WERI-Rb-1 (cell line): ENCODE measurements at regions not wholly inside any gene's neighbourhood (a gene's known extent, or its start where the extent isn't known, plus 50 kb on each side); places are given as distances from the start of the nearest gene placed in this dataset.
"Not testable (repeated sequence)": the region's sequence is repeated elsewhere in the genome, so short reads cannot be mapped to it uniquely, and the experiment has no call there.

ENCODE experiments used
- DNase-seq: peaks from one replicate; pipeline ENCODE4 v3.0.0-alpha.2; 2020
- H3K27ac ChIP-seq: fragments of 250-450 bp; sonication (Bioruptor Pico); 2 replicates; pipeline ENCODE4 v1.5.1; 2020; ENCODE audit warnings: mild to moderate bottlenecking, moderate library complexity
- H3K27me3 ChIP-seq: fragments of 250-450 bp; sonication (Bioruptor Pico); 2 replicates; pipeline ENCODE4 v1.5.1; 2021; ENCODE audit warnings: mild to moderate bottlenecking, low read depth, moderate library complexity; ENCODE audit not compliant: insufficient read depth, severe bottlenecking
- H3K36me3 ChIP-seq: fragments of 250-450 bp; sonication (Bioruptor Pico); 2 replicates; pipeline ENCODE4 v1.5.1; 2020; ENCODE audit warnings: mild to moderate bottlenecking, moderate library complexity
- H3K4me3 ChIP-seq: 2 replicates; pipeline ENCODE4 v1.5.1; 2011; ENCODE audit warnings: low read depth, mild to moderate bottlenecking, control low read depth, low read length
- H3K9me3 ChIP-seq: fragments of 250-450 bp; sonication (Bioruptor Pico); 2 replicates; pipeline ENCODE4 v1.5.1; 2021; ENCODE audit warnings: mild to moderate bottlenecking, moderate library complexity; ENCODE audit not compliant: severe bottlenecking
- TF ChIP-seq, protein P1 (sequence below): IDR thresholded peaks from 2 replicates; pipeline ENCODE4 v1.5.1; 2011; ENCODE audit warnings: low read depth, mild to moderate bottlenecking, control low read depth, inconsistent platforms, low read length

- Histone ChIP-seq H3K36me3 (no peaks in the 10 kb centered on the region), H3K4me3 (no peak overlapping the region), H3K27me3 (no peaks in the 10 kb centered on the region), H3K9me3 (no peaks in the 10 kb centered on the region), H3K27ac (no peak overlapping the region)
- TF ChIP-seq, protein P1, sequence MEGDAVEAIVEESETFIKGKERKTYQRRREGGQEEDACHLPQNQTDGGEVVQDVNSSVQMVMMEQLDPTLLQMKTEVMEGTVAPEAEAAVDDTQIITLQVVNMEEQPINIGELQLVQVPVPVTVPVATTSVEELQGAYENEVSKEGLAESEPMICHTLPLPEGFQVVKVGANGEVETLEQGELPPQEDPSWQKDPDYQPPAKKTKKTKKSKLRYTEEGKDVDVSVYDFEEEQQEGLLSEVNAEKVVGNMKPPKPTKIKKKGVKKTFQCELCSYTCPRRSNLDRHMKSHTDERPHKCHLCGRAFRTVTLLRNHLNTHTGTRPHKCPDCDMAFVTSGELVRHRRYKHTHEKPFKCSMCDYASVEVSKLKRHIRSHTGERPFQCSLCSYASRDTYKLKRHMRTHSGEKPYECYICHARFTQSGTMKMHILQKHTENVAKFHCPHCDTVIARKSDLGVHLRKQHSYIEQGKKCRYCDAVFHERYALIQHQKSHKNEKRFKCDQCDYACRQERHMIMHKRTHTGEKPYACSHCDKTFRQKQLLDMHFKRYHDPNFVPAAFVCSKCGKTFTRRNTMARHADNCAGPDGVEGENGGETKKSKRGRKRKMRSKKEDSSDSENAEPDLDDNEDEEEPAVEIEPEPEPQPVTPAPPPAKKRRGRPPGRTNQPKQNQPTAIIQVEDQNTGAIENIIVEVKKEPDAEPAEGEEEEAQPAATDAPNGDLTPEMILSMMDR = no peak
- no peak for DNase-seq
These were observed 874.9 kb downstream of the GRID1 start for GRCh38 chr10:85491652-85492051.

- DNase-seq = no peak
- Histone ChIP-seq H3K27ac (no peak overlapping the region), H3K27me3 (no peaks in the 10 kb centered on the region), H3K9me3 (no peaks in the 10 kb centered on the region), H3K4me3 (no peak overlapping the region), H3K36me3 (no peaks in the 10 kb centered on the region)
- TF ChIP-seq, protein P1 = no peak
These were observed 873.9 kb downstream of the GRID1 start for GRCh38 chr10:85492684-85493083.

GRCh38 chr10:85493703-85494102 lies 872.9 kb downstream of the GRID1 start:
- no peak overlapping the region for H3K27ac ChIP-seq
- H3K27me3 ChIP-seq = no peaks in the 10 kb centered on the region
- H3K9me3 ChIP-seq = no peaks in the 10 kb centered on the region
- H3K36me3 ChIP-seq = no peaks in the 10 kb centered on the region
- no peak for DNase-seq
- H3K4me3 ChIP-seq = no peak overlapping the region
- TF ChIP-seq, protein P1 = no peak

GRCh38 chr10:85504641-85505040 lies 862.0 kb downstream of the GRID1 start:
- H3K36me3 ChIP-seq, H3K27me3 ChIP-seq, H3K9me3 ChIP-seq, H3K27ac ChIP-seq, DNase-seq, H3K4me3 ChIP-seq: not testable (repeated sequence)

GRCh38 chr10:85508159-85508558 lies 858.4 kb downstream of the GRID1 start:
- no peaks in the 10 kb centered on the region for H3K36me3 ChIP-seq
- no peak overlapping the region for H3K4me3 ChIP-seq
- no peak for DNase-seq
- no peak overlapping the region for H3K27ac ChIP-seq
- TF ChIP-seq, protein P1 = no peak
- H3K9me3 ChIP-seq = no peaks in the 10 kb centered on the region
- H3K27me3 ChIP-seq = no peaks in the 10 kb centered on the region

DNA sequence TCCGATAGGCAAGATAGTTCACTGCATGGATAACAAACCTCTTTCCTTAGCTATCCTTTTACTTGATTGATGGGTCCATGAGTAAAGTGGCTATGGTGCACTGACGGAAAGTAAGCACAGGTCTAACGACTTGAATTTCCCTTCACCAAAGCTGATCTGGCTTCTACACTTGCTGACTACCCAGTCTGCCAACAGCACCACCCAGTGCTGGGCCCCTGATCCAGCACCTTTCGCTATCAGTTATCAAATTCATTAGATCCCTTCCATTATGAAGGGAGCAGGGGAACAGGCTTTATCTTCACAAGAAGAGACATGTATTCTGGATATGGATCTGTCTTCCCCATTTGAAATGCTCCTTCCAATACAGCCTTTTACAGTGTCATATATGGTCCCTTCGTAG lies 855.9 kb downstream of the GRID1 start:
- TF ChIP-seq, protein P1 = peak; percentile 66
- Histone ChIP-seq H3K27ac (no peak overlapping the region), H3K4me3 (no peak overlapping the region), H3K27me3 (no peaks in the 10 kb centered on the region), H3K36me3 (no peaks in the 10 kb centered on the region), H3K9me3 (no peaks in the 10 kb centered on the region)
- peak; percentile 42 for DNase-seq
